Liver (tissue), 8 donors: ENCODE measurements at regions not wholly inside any gene's neighbourhood (a gene's known extent, or its start where the extent isn't known, plus 50 kb on each side); places are given as distances from the start of the nearest gene placed in this dataset.

Experiments used
- DNase-seq: peaks from one replicate; pipeline ENCODE4 v3.0.0-alpha.2; 2017; ENCODE audit warnings: low spot score
- H3K27ac ChIP-seq, 2 donors: one replicate each; pipeline ENCODE4 v1.7.0; 2013; ENCODE audit warnings: inconsistent platforms in 2 of 2, low read length in 2 of 2, control low read depth in 1 of 2, low read depth in 1 of 2, mild to moderate bottlenecking in 1 of 2
- H3K27me3 ChIP-seq, 4 donors: one replicate each; pipeline versions ENCODE4 v1.6.1 to v1.7.0; 2013; ENCODE audit warnings: low read length in 3 of 4, inconsistent platforms in 1 of 4, mild to moderate bottlenecking in 1 of 4, moderate library complexity in 1 of 4; ENCODE audit not compliant: control insufficient read depth in 4 of 4, insufficient read depth in 4 of 4
- H3K36me3 ChIP-seq, 4 donors: one replicate each; pipeline versions ENCODE4 v1.6.1 to v1.7.0; 2013; ENCODE audit warnings: low read length in 3 of 4, mild to moderate bottlenecking in 3 of 4, low read depth in 1 of 4, moderate library complexity in 1 of 4; ENCODE audit not compliant: control insufficient read depth in 4 of 4, insufficient read depth in 3 of 4
- H3K4me1 ChIP-seq, 4 donors: one replicate each; pipeline versions ENCODE4 v1.6.1 to v1.7.0; 2013; ENCODE audit warnings: low read length in 3 of 4, mild to moderate bottlenecking in 3 of 4, moderate library complexity in 1 of 4; ENCODE audit not compliant: control insufficient read depth in 4 of 4, insufficient read depth in 4 of 4
- H3K4me3 ChIP-seq, 3 donors: one replicate each; pipeline versions ENCODE4 v1.6.1 to v1.7.0; 2013; ENCODE audit warnings: low read length in 3 of 3, control low read depth in 1 of 3, low read depth in 1 of 3, mild to moderate bottlenecking in 1 of 3
- H3K9ac ChIP-seq, 2 donors: one replicate each; pipeline ENCODE4 v1.7.0; 2013; ENCODE audit warnings: low read length in 2 of 2, mild to moderate bottlenecking in 2 of 2, moderate library complexity in 2 of 2, control low read depth in 1 of 2, low read depth in 1 of 2
- H3K9me3 ChIP-seq, 4 donors: one replicate each; pipeline versions ENCODE4 v1.6.1 to v1.7.0; 2013; ENCODE audit warnings: low read length in 3 of 4; ENCODE audit not compliant: control insufficient read depth in 4 of 4
- FOXA1 ChIP-seq: IDR thresholded peaks from 2 replicates; pipeline ENCODE4 v1.6.1; 2016; ENCODE audit warnings: antibody characterized with exemption
- FOXA2 ChIP-seq: IDR thresholded peaks from 2 replicates; pipeline ENCODE4 v1.6.1; 2016; ENCODE audit warnings: antibody characterized with exemption
- GABPA ChIP-seq, 2 donors: IDR thresholded peaks in 1 of 2; conservative IDR thresholded peaks in 1 of 2; 2 replicates each; pipeline ENCODE4 v1.6.1; 2016; ENCODE audit warnings: antibody characterized with exemption in 2 of 2, mild to moderate bottlenecking in 1 of 2, moderate library complexity in 1 of 2
- HNF4A ChIP-seq, 2 donors: conservative IDR thresholded peaks; 2 replicates each; pipeline ENCODE4 v1.6.1; 2016; ENCODE audit warnings: antibody characterized with exemption in 2 of 2, mild to moderate bottlenecking in 2 of 2
- HNF4G ChIP-seq: IDR thresholded peaks from 2 replicates; pipeline ENCODE4 v1.6.1; 2016; ENCODE audit warnings: antibody characterized with exemption
- JUND ChIP-seq, 2 donors: IDR thresholded peaks; 2 replicates each; pipeline ENCODE4 v1.6.1; 2016; ENCODE audit warnings: antibody characterized with exemption in 2 of 2
- NR2F2 ChIP-seq: IDR thresholded peaks from 2 replicates; pipeline ENCODE4 v1.6.1; 2016; ENCODE audit warnings: antibody characterized with exemption
- RAD21 ChIP-seq, 2 donors: IDR thresholded peaks; 2 replicates each; pipeline ENCODE4 v1.6.1; 2016; ENCODE audit warnings: antibody characterized with exemption in 2 of 2, mild to moderate bottlenecking in 2 of 2
- RXRA ChIP-seq, 2 donors: IDR thresholded peaks; 2 replicates each; pipeline ENCODE4 v1.6.1; 2017 to 2018; ENCODE audit warnings: antibody characterized with exemption in 2 of 2, mild to moderate bottlenecking in 1 of 2
- SP1 ChIP-seq: IDR thresholded peaks from 2 replicates; pipeline ENCODE4 v1.6.1; 2018; ENCODE audit warnings: antibody characterized with exemption, mild to moderate bottlenecking
- TAF1 ChIP-seq: conservative IDR thresholded peaks from 2 replicates; pipeline ENCODE4 v1.6.1; 2016; ENCODE audit warnings: antibody characterized with exemption, mild to moderate bottlenecking
- YY1 ChIP-seq: IDR thresholded peaks from 2 replicates; pipeline ENCODE4 v1.6.1; 2016; ENCODE audit warnings: antibody characterized with exemption, mild to moderate bottlenecking
- WGBS: extraction: QIAGEN DNeasy Blood & Tissue Kit; methylation state at CpG from one replicate; pipeline ENCODE4 v1.1.7; 2013; 5-methylcytosine and 5-hydroxymethylcytosine counted together
- TF ChIP-seq, protein P1 (sequence below): IDR thresholded peaks from 2 replicates; pipeline ENCODE4 v1.6.1; 2016; ENCODE audit warnings: antibody characterized with exemption
- TF ChIP-seq, protein P2 (sequence below): IDR thresholded peaks from 2 replicates; pipeline ENCODE4 v1.6.1; 2016; ENCODE audit warnings: antibody characterized with exemption, mild to moderate bottlenecking
- TF ChIP-seq, protein P3 (sequence below): fragments of 150-350 bp; IDR thresholded peaks from 2 replicates; pipeline ENCODE4 v1.5.1; 2017; ENCODE audit warnings: improper control_type of control experiment, low read depth, low read length; ENCODE audit not compliant: missing input control
- TF ChIP-seq, protein P4 (sequence below): IDR thresholded peaks from 2 replicates; pipeline ENCODE4 v1.6.1; 2016; ENCODE audit warnings: antibody characterized with exemption
- TF ChIP-seq, protein P5 (sequence below): IDR thresholded peaks from 2 replicates; pipeline ENCODE4 v1.6.1; 2016; ENCODE audit warnings: antibody characterized with exemption
- donor health status: healthy.
- donor health status: healthy.
- donor health status: healthy.
- donor health status: healthy.
- donor health status: healthy.

DNA sequence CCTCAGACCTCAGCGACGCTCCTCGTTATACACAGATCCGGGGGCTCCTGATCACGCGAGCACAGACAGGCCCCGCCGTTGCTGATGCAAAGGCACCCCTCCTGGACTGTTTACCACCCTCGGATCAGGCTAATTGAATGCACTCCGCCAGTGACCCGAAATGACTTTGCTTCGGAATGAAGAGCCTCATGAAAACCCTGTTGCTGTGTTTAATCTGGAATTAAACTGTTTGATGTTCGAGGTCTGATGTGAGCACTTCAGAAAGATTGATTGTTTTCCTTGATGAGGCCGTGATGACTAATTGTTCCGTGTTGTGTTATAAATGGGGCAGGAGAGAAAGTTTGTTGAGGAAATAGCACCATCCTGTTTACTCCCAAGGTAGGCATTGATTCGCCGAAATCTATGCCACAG is 190.5 kb upstream of the PPP1R26 start:
- H3K4me1 ChIP-seq: no peaks in the 10 kb centered on the region

DNA sequence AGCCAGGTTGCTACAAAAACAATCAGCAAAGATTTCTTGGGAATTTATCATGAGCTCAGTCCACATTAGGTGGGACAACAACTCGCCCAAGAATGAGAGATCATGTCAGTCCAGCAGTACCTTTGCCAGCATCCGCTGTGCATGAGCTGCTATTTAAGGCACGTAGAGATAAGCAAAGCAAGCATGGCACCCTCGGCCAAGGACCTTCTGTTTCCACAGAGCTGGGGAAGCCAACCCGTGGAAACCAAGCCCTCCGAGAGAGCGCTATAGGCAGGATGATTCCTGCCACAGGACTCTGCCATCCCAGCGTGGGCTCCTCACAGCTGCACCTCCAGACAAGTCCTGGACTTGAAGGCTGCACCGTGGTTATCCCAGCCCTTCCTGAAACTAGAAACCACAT is 189.5 kb upstream of the PPP1R26 start:
- Histone ChIP-seq H3K4me3 (no peak overlapping the region), H3K9me3 (no peaks in the 10 kb centered on the region), H3K9ac (no peak overlapping the region), H3K36me3 (no peaks in the 10 kb centered on the region), H3K27me3 (peaks cover 0 to under 1% (median 0%) of the 10 kb centered on the region in 4 donors), H3K4me1 (no peaks in the 10 kb centered on the region), H3K27ac (no peak overlapping the region)
- TF ChIP-seq YY1 (no peak), HNF4A (conservative IDR thresholded peaks at IDR 0.05) (no peak), FOXA2 (no peak), JUND (IDR thresholded peaks at IDR 0.05) (no peak), TAF1 (no peak), FOXA1 (no peak), HNF4G (no peak), NR2F2 (no peak), RAD21 (IDR thresholded peaks at IDR 0.05) (no peak), RXRA (IDR thresholded peaks at IDR 0.05) (no peak), SP1 (no peak)
- TF ChIP-seq, protein P1, sequence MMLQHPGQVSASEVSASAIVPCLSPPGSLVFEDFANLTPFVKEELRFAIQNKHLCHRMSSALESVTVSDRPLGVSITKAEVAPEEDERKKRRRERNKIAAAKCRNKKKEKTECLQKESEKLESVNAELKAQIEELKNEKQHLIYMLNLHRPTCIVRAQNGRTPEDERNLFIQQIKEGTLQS: no peak
- TF ChIP-seq, protein P2, sequence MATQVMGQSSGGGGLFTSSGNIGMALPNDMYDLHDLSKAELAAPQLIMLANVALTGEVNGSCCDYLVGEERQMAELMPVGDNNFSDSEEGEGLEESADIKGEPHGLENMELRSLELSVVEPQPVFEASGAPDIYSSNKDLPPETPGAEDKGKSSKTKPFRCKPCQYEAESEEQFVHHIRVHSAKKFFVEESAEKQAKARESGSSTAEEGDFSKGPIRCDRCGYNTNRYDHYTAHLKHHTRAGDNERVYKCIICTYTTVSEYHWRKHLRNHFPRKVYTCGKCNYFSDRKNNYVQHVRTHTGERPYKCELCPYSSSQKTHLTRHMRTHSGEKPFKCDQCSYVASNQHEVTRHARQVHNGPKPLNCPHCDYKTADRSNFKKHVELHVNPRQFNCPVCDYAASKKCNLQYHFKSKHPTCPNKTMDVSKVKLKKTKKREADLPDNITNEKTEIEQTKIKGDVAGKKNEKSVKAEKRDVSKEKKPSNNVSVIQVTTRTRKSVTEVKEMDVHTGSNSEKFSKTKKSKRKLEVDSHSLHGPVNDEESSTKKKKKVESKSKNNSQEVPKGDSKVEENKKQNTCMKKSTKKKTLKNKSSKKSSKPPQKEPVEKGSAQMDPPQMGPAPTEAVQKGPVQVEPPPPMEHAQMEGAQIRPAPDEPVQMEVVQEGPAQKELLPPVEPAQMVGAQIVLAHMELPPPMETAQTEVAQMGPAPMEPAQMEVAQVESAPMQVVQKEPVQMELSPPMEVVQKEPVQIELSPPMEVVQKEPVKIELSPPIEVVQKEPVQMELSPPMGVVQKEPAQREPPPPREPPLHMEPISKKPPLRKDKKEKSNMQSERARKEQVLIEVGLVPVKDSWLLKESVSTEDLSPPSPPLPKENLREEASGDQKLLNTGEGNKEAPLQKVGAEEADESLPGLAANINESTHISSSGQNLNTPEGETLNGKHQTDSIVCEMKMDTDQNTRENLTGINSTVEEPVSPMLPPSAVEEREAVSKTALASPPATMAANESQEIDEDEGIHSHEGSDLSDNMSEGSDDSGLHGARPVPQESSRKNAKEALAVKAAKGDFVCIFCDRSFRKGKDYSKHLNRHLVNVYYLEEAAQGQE: no peak
- TF ChIP-seq, protein P3, sequence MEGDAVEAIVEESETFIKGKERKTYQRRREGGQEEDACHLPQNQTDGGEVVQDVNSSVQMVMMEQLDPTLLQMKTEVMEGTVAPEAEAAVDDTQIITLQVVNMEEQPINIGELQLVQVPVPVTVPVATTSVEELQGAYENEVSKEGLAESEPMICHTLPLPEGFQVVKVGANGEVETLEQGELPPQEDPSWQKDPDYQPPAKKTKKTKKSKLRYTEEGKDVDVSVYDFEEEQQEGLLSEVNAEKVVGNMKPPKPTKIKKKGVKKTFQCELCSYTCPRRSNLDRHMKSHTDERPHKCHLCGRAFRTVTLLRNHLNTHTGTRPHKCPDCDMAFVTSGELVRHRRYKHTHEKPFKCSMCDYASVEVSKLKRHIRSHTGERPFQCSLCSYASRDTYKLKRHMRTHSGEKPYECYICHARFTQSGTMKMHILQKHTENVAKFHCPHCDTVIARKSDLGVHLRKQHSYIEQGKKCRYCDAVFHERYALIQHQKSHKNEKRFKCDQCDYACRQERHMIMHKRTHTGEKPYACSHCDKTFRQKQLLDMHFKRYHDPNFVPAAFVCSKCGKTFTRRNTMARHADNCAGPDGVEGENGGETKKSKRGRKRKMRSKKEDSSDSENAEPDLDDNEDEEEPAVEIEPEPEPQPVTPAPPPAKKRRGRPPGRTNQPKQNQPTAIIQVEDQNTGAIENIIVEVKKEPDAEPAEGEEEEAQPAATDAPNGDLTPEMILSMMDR: no peak
- DNase-seq: no peak
- WGBS: 55% methylated on average over 9 of the region's 9 CpGs

More for the DNA sequence above, 190.5 kb upstream of the PPP1R26 start:
- H3K27me3 ChIP-seq: no peaks in the 10 kb centered on the region
- no peak overlapping the region for H3K9ac ChIP-seq
- TF ChIP-seq FOXA2: no peak
- TF ChIP-seq RXRA (IDR thresholded peaks at IDR 0.05): no peak
- no peak for TF ChIP-seq FOXA1
- TF ChIP-seq, protein P4, sequence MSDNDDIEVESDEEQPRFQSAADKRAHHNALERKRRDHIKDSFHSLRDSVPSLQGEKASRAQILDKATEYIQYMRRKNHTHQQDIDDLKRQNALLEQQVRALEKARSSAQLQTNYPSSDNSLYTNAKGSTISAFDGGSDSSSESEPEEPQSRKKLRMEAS: no peak
- no peak for TF ChIP-seq NR2F2
- no peak for TF ChIP-seq HNF4G
- TF ChIP-seq GABPA (IDR thresholded peaks at IDR 0.05 in 1 of 2, conservative IDR thresholded peaks at IDR 0.05 in 1 of 2): no peak
- TF ChIP-seq HNF4A (conservative IDR thresholded peaks at IDR 0.05): no peak
- TF ChIP-seq, protein P5, sequence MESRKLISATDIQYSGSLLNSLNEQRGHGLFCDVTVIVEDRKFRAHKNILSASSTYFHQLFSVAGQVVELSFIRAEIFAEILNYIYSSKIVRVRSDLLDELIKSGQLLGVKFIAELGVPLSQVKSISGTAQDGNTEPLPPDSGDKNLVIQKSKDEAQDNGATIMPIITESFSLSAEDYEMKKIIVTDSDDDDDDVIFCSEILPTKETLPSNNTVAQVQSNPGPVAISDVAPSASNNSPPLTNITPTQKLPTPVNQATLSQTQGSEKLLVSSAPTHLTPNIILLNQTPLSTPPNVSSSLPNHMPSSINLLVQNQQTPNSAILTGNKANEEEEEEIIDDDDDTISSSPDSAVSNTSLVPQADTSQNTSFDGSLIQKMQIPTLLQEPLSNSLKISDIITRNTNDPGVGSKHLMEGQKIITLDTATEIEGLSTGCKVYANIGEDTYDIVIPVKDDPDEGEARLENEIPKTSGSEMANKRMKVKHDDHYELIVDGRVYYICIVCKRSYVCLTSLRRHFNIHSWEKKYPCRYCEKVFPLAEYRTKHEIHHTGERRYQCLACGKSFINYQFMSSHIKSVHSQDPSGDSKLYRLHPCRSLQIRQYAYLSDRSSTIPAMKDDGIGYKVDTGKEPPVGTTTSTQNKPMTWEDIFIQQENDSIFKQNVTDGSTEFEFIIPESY: no peak
- TF ChIP-seq, protein P1: no peak
- no peak for TF ChIP-seq TAF1
- TF ChIP-seq, protein P3: no peak
- no peak for TF ChIP-seq YY1
- no peak for TF ChIP-seq SP1
- no peak overlapping the region for H3K27ac ChIP-seq
- no peak for DNase-seq
- H3K36me3 ChIP-seq: no peaks in the 10 kb centered on the region
- no peaks in the 10 kb centered on the region for H3K9me3 ChIP-seq
- 74% methylated on average over 17 of the region's 17 CpGs for WGBS
- H3K4me3 ChIP-seq: no peak overlapping the region
